Type B pancreatic cell (in vitro differentiated cells): ENCODE measurements at regions not wholly inside any gene's neighbourhood (a gene's known extent, or its start where the extent isn't known, plus 50 kb on each side); places are given as distances from the start of the nearest gene placed in this dataset.
"Not testable (repeated sequence)": the region's sequence is repeated elsewhere in the genome, so short reads cannot be mapped to it uniquely, and the experiment has no call there.

Experiments used
- DNase-seq: peaks from one replicate; pipeline ENCODE4 v3.0.0; 2021; ENCODE audit warnings: mixed read lengths; ENCODE audit not compliant: unreplicated experiment; ENCODE audit errors: extremely low spot score
- H3K27ac Mint-ChIP-seq: 2 replicates; pipeline ENCODE4 v1.8.0; 2021; ENCODE audit warnings: mild to moderate bottlenecking, mixed read lengths
- H3K27me3 Mint-ChIP-seq: 2 replicates; pipeline ENCODE4 v1.8.0; 2021; ENCODE audit warnings: mixed read lengths
- H3K36me3 Mint-ChIP-seq: 2 replicates; pipeline ENCODE4 v1.8.0; 2021; ENCODE audit warnings: mixed read lengths
- H3K4me1 Mint-ChIP-seq: one replicate; pipeline ENCODE4 v1.8.0; 2021; ENCODE audit warnings: mixed read lengths; ENCODE audit not compliant: unreplicated experiment
- H3K4me3 Mint-ChIP-seq: 2 replicates; pipeline ENCODE4 v1.8.0; 2021; ENCODE audit warnings: mild to moderate bottlenecking, mixed read lengths
- H3K9me3 Mint-ChIP-seq: 2 replicates; pipeline ENCODE4 v1.8.0; 2021; ENCODE audit warnings: mixed read lengths
- CTCF ChIP-seq: fragments of 200-600 bp; sonication (generic); conservative IDR thresholded peaks from 2 replicates; pipeline ENCODE4 v1.5.0; 2021; ENCODE audit warnings: antibody characterized with exemption, mild to moderate bottlenecking

GRCh38 chr6:82118150-82118562 is 129.4 kb downstream of the IBTK start:
- no peak overlapping the region for H3K4me3 Mint-ChIP-seq

GRCh38 chr6:82114748-82115147 is 132.8 kb downstream of the IBTK start:
- no peak overlapping the region for H3K4me3 Mint-ChIP-seq
- TF ChIP-seq CTCF: no peak
- H3K9me3 Mint-ChIP-seq: peaks cover 2% of the 10 kb centered on the region
- H3K27me3 Mint-ChIP-seq: no peaks in the 10 kb centered on the region
- H3K4me1 Mint-ChIP-seq: peaks cover 10% of the 10 kb centered on the region
- H3K27ac Mint-ChIP-seq: no peak overlapping the region
- no peak for DNase-seq
- H3K36me3 Mint-ChIP-seq: no peaks in the 10 kb centered on the region

More at GRCh38 chr6:82118150-82118562, 129.4 kb downstream of the IBTK start:
- H3K9me3 Mint-ChIP-seq: no peaks in the 10 kb centered on the region
- peaks cover 10% of the 10 kb centered on the region for H3K4me1 Mint-ChIP-seq
- H3K27ac Mint-ChIP-seq: no peak overlapping the region
- H3K36me3 Mint-ChIP-seq: no peaks in the 10 kb centered on the region
- no peaks in the 10 kb centered on the region for H3K27me3 Mint-ChIP-seq
- DNase-seq: no peak
- no peak for TF ChIP-seq CTCF

GRCh38 chr6:82113231-82113630 is 134.3 kb downstream of the IBTK start:
- Mint-ChIP-seq H3K27me3 (no peaks in the 10 kb centered on the region), H3K4me3 (no peak overlapping the region), H3K9me3 (peaks cover 8% of the 10 kb centered on the region), H3K36me3 (no peaks in the 10 kb centered on the region), H3K27ac (no peak overlapping the region), H3K4me1 (peaks cover 5% of the 10 kb centered on the region)
- no peak for TF ChIP-seq CTCF
- no peak for DNase-seq

DNA sequence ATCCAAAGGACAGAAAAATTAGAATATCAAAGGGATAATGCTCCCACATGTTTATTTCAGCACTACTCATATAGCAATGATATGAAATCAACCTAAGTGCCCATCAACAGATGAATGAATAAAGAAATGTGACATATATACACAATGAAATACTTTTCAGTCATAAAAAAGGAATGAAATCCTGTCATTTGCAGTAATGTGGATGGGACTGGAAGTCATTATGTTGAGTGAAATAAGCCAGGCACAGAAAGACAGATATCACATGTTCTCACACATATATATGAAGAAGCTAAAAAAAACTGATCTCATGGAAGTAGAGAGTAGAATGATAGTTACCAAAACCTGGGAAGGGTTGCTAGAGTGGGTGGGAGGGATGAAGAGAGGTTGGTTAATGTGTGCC is 135.7 kb downstream of the IBTK start:
- no peak for TF ChIP-seq CTCF
- Mint-ChIP-seq H3K27ac (no peak overlapping the region), H3K27me3 (no peaks in the 10 kb centered on the region), H3K36me3 (no peaks in the 10 kb centered on the region), H3K9me3 (peaks cover 8% of the 10 kb centered on the region), H3K4me3 (no peak overlapping the region), H3K4me1 (no peaks in the 10 kb centered on the region)
- DNase-seq: no peak

DNA sequence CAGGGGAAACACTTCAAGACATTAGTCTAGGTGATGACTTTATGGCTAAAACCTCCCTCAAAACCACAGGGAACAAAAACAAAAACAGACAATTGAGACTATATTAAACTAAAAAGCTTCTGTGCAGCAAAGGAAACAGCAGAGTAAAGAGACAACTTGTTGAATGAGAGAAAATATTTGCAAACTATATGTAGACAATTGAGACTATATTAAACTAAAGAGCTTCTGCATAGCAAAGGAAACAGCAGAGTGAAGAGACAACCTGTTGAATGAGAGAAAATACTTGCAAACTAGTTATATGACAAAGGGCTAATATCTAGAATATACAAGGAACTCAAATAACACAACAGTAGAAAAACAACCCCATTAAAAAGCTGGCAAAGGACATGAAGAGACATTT is 136.4 kb downstream of the IBTK start:
- Mint-ChIP-seq H3K9me3 (peaks cover 8% of the 10 kb centered on the region), H3K4me1 (no peaks in the 10 kb centered on the region), H3K27ac (no peak overlapping the region), H3K36me3 (no peaks in the 10 kb centered on the region), H3K4me3 (no peak overlapping the region), H3K27me3 (no peaks in the 10 kb centered on the region)
- DNase-seq: no peak
- no peak for TF ChIP-seq CTCF

DNA sequence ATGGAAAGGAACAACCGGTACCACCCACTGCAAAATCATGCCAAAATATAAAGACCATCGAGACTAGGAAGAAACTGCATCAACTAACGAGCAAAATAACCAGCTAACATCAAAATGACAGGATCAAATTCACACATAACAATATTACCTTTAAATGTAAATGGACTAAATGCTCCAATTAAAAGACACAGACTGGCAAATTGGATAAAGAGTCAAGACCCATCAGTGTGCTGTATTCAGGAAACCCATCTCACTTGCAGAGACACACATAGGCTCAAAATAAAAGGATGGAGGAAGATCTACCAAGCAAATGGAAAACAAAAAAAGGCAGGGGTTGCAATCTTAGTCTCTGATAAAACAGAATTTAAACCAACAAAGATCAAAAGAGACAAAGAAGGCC is 144.4 kb downstream of the IBTK start:
- not testable (repeated sequence) for H3K4me3 Mint-ChIP-seq, H3K27ac Mint-ChIP-seq, H3K9me3 Mint-ChIP-seq, H3K27me3 Mint-ChIP-seq, DNase-seq, H3K4me1 Mint-ChIP-seq, H3K36me3 Mint-ChIP-seq

- not testable (repeated sequence) for DNase-seq, H3K9me3 Mint-ChIP-seq, H3K27ac Mint-ChIP-seq, H3K36me3 Mint-ChIP-seq, H3K4me1 Mint-ChIP-seq, H3K27me3 Mint-ChIP-seq, H3K4me3 Mint-ChIP-seq
Measured at GRCh38 chr6:82101374-82102114, 146.0 kb downstream of the IBTK start.

DNA sequence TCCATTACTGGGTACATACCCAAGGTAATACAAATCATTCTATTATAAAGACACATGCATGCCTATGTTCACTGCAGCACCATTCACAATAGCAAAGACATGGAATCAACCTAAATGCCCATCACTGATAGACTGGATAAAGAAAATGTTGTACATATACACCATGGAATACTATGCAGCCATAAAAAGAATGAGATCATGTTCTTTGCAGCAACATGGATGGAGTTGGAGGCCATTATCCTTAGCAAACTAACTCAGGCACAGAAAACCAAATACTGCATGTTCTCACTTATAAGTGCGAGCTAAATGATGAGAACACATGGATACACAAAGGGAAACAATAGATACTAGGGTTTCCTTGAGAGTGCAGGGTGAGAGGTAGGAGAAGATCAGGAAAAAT is 146.8 kb downstream of the IBTK start:
- H3K36me3 Mint-ChIP-seq, H3K4me1 Mint-ChIP-seq, H3K27me3 Mint-ChIP-seq, H3K4me3 Mint-ChIP-seq, DNase-seq, H3K9me3 Mint-ChIP-seq, H3K27ac Mint-ChIP-seq: not testable (repeated sequence)
